GM13977 (cell line): ENCODE measurements at regions not wholly inside any gene's neighbourhood (a gene's known extent, or its start where the extent isn't known, plus 50 kb on each side); places are given as distances from the start of the nearest gene placed in this dataset.

ENCODE experiments used
- DNase-seq: peaks from one replicate; pipeline ENCODE4 v3.0.0; 2012; ENCODE audit warnings: low spot score
- CTCF ChIP-seq: IDR thresholded peaks from 2 replicates; pipeline ENCODE4 v1.5.1; 2012; ENCODE audit warnings: mild to moderate bottlenecking, control low read depth; ENCODE audit not compliant: insufficient read depth; ENCODE audit errors: extremely low read depth, missing control alignments
- in situ Hi-C: fragments of 300-500 bp; cut with MboI; formaldehyde crosslinking; loops from one replicate; pipeline ENCODE4 v1.12.0; 2022; ENCODE audit warnings: low sequenced_read_pairs, low pct_unique_long_range_greater_than_20kb, mixed read lengths, inconsistent platforms; ENCODE audit not compliant: unreplicated experiment

GRCh38 chr4:54496412-54496811 lies 161.3 kb upstream of the KIT start:
- no peak for TF ChIP-seq CTCF
- in situ Hi-C loops: no loop called here
- no peak for DNase-seq

GRCh38 chr4:54497947-54498346 lies 159.8 kb upstream of the KIT start:
- in situ Hi-C loops: no loop called here
- no peak for DNase-seq
- no peak for TF ChIP-seq CTCF

GRCh38 chr4:54498661-54499111 lies 159.1 kb upstream of the KIT start:
- no peak for DNase-seq
- in situ Hi-C loops: no loop called here
- no peak for TF ChIP-seq CTCF

GRCh38 chr4:54499308-54500074 lies 158.3 kb upstream of the KIT start:
- DNase-seq: no peak
- in situ Hi-C loops: no loop called here
- no peak for TF ChIP-seq CTCF

- no peak for DNase-seq
- no peak for TF ChIP-seq CTCF
- in situ Hi-C loops: no loop called here
Observed at GRCh38 chr4:54505362-54505761, 152.4 kb upstream of the KIT start.

- TF ChIP-seq CTCF: no peak
- in situ Hi-C loops: no loop called here
- no peak for DNase-seq
Observed at GRCh38 chr4:54505996-54506395, 151.8 kb upstream of the KIT start.
